ENCODE measurements at regions not wholly inside any gene's neighbourhood (a gene's known extent, or its start where the extent isn't known, plus 50 kb on each side); places are given as distances from the start of the nearest gene placed in this dataset.

DNA sequence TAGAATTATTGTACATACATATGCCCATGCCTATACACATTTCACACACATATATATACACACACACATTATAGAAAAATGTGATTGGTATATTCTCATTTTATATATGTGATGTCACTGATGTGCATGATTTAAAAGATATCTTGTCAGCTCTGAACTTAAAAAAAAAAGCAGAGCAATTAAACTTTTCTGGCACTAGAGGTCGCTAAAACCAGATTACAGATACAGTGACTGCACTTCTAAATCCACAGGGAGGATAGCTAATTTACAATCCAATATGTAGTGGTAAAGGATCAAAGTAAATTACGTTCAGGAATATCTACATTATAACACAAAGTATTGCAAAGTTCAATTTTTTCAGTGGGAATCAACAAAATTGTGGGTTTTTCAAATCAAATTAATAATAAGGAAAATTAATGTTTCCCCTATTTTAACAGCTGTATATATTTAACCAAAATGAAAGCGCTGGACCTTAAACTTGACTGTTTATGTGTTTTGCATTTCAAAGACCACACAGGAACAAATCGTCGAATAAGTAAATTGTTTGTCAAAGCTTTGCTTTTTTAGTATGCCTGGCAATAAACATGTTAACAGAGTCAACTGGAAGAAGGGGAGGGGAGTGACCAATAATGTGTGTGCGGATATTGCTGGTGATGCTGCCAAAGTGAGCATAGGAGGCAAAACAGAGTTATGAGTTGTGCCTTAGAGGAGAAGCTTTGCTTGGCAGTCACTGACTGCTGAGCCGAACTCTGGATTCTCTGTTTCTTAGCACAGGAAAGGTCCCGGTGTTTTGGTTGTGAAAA lies 1201.4 kb upstream of the C9orf72 start:
- TF ChIP-seq, protein P1, sequence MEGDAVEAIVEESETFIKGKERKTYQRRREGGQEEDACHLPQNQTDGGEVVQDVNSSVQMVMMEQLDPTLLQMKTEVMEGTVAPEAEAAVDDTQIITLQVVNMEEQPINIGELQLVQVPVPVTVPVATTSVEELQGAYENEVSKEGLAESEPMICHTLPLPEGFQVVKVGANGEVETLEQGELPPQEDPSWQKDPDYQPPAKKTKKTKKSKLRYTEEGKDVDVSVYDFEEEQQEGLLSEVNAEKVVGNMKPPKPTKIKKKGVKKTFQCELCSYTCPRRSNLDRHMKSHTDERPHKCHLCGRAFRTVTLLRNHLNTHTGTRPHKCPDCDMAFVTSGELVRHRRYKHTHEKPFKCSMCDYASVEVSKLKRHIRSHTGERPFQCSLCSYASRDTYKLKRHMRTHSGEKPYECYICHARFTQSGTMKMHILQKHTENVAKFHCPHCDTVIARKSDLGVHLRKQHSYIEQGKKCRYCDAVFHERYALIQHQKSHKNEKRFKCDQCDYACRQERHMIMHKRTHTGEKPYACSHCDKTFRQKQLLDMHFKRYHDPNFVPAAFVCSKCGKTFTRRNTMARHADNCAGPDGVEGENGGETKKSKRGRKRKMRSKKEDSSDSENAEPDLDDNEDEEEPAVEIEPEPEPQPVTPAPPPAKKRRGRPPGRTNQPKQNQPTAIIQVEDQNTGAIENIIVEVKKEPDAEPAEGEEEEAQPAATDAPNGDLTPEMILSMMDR (IDR thresholded peaks at IDR 0.05; ENCODE audit: low read length), result peak; percentile 64
- no peak for TF ChIP-seq EZH2 (optimal IDR thresholded peaks at IDR 0.05; ENCODE audit: low read depth, low read length)
